Pancreas (tissue), 10 donors: ENCODE measurements at regions not wholly inside any gene's neighbourhood (a gene's known extent, or its start where the extent isn't known, plus 50 kb on each side); places are given as distances from the start of the nearest gene placed in this dataset.
"Not testable (repeated sequence)": the region's sequence is repeated elsewhere in the genome, so short reads cannot be mapped to it uniquely, and the experiment has no call there.

Experiments
- ATAC-seq, 4 donors: fragments of 200-7000 bp; cut with Tn5 transposase; one replicate each; pipeline versions ENCODE4 v1.8.0 to v1.9.1; 2020; ENCODE audit warnings: mild to moderate bottlenecking in 4 of 4, moderate library complexity in 4 of 4
- DNase-seq, 6 donors: peaks; one replicate each; pipeline ENCODE4 v3.0.0-alpha.2; 2020
- FAIRE-seq: peaks from 2 replicates; lab custom pipeline; 2012; peaks lifted over from hg19 to GRCh38; lab: Jason Lieb, UNC
- H3K27ac ChIP-seq, 4 donors: fragments of 200-600 bp; sonication (generic); 1 replicate in 3 of 4; 2 replicates in 1 of 4; pipeline versions ENCODE4 v1.5.0 to v1.8.0; 2020
- H3K27me3 ChIP-seq, 4 donors: fragments of 200-600 bp; one replicate each; pipeline ENCODE4 v1.8.0; 2021
- H3K36me3 ChIP-seq, 3 donors: fragments of 200-600 bp; sonication (generic) in 1 of 3; one replicate each; pipeline versions ENCODE4 v1.5.0 to v1.8.0; 2020 to 2021
- H3K4me1 ChIP-seq, 3 donors: fragments of 200-600 bp; one replicate each; pipeline ENCODE4 v1.8.0; 2021
- H3K4me3 ChIP-seq, 4 donors: fragments of 200-600 bp; sonication (generic) in 2 of 4; one replicate each; pipeline versions ENCODE4 v1.5.0 to v1.8.0; 2020 to 2021
- H3K9me3 ChIP-seq, 4 donors: fragments of 200-600 bp; one replicate each; pipeline ENCODE4 v1.8.0; 2021
- CTCF ChIP-seq, 4 donors: fragments of 200-600 bp; sonication (generic) in 3 of 4; IDR thresholded peaks; one replicate each; pipeline versions ENCODE4 v1.5.0 to v1.8.0; 2021; ENCODE audit warnings: antibody characterized with exemption in 4 of 4
- WGBS, 2 donors: extraction: QIAGEN DNeasy Blood & Tissue Kit; methylation state at CpG; one replicate each; pipeline ENCODE4 v1.1.7; 2013; 5-methylcytosine and 5-hydroxymethylcytosine counted together
- intact Hi-C, 3 donors: fragments of 100-400 bp; cut with DNase I; formaldehyde crosslinking; loops; one replicate each; pipeline versions ENCODE4 v1.11.1 to v1.14.2; 2022
- donor health status: healthy with polysubstance abuse.
- donor health status: DM: no; HTN: no; CAD: no; lungs with moderate emphysema.
- donor health status: DM: no; HTN: no; CAD: no.
- donor health status: control.
- donor health status: control.
- donor health status: Bipolar disorder and iron deficiency.
- donor health status: DM: yes; HTN: yes; CAD: no.
- donor health status: DM: no; HTN: no; CAD: no.
- donor health status: DM: no; HTN: no; CAD: no.
- donor health status: DM: yes; HTN: yes; CAD: no.

DNA sequence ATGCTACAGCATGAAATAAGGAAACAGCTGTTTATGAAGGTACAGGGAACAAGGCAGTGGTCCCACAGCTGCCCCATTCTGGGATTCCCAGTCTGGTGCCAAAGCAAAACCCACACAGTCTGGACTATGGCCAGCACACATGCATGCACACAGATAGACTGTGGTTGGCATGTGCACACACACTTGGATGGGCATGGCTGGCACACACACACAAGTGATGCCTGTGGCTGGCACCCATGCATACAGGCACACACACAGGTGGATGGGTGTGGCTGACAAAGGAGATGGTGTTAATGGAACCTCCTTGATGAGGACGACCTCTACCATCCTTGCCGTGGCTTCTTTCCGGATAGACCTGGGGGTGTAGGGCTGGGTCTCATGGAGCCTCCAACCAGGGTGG lies 114.0 kb upstream of the LYZL2 start:
- H3K4me3 ChIP-seq, result no peak overlapping the region
- H3K27ac ChIP-seq, result no peak overlapping the region
- no peaks in the 10 kb centered on the region for H3K27me3 ChIP-seq
- H3K36me3 ChIP-seq, result no peaks in the 10 kb centered on the region
- DNase-seq, result no peak
- no peaks in the 10 kb centered on the region for H3K9me3 ChIP-seq
- WGBS, 2 donors, result 83 to 97% methylated on average over 3 of the region's 3 CpGs
- ATAC-seq, result no peak
- H3K4me1 ChIP-seq, result no peaks in the 10 kb centered on the region
- intact Hi-C loops, result no loop called here
- FAIRE-seq, result no peak
- TF ChIP-seq CTCF (IDR thresholded peaks at IDR 0.05), result no peak

DNA sequence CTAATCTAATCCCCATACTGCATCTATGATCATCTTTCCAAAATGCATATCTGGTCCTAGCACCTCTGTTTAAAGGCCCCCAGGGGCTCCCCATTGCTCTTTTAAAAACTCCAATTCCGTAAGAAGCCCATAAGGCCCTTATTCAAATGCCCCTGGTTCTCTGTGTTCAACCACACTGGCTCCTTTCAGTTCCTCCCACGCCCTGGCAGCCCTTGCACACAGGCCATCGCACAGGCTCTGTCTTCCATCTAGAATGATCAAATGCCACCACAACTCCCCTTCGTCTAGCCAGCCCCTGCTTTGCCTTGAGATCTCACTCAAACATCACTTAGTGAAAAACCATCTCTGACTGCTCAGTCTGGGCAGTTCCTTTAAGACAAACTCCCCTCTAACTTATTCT lies 112.9 kb upstream of the LYZL2 start:
- no peak overlapping the region for H3K4me3 ChIP-seq
- H3K36me3 ChIP-seq, result no peaks in the 10 kb centered on the region
- WGBS, 2 donors, result 59 to 74% methylated on average over 4 of the region's 4 CpGs
- no peaks in the 10 kb centered on the region for H3K9me3 ChIP-seq
- H3K27me3 ChIP-seq, result no peaks in the 10 kb centered on the region
- TF ChIP-seq CTCF (IDR thresholded peaks at IDR 0.05), result no peak
- no peaks in the 10 kb centered on the region for H3K4me1 ChIP-seq
- H3K27ac ChIP-seq, result no peak overlapping the region
- intact Hi-C loops, result no loop called here
- ATAC-seq, result no peak
- no peak for FAIRE-seq
- DNase-seq, result no peak

DNA sequence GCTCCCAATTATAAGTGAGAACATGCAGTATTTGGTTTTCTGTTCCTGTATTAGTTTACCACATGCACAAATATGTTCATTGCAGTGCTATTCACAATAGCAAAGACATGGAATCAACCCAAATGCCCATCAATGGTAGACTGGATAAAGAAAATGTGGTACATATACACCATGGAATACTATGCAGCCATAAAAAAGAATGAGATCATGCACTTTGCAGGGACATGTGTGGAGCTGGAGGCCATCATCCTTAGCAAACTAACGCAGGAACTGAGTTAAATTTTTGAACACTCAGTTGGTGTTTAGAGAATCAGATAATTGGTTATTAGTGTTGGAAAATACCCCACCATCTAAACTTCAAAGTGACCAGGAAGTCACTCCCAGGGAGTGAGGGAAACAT lies 111.2 kb upstream of the LYZL2 start:
- H3K27me3 ChIP-seq, H3K36me3 ChIP-seq, ATAC-seq, H3K27ac ChIP-seq, H3K4me3 ChIP-seq, intact Hi-C loops, FAIRE-seq, H3K9me3 ChIP-seq, DNase-seq, H3K4me1 ChIP-seq: not testable (repeated sequence)
- WGBS, 2 donors, result 56 to 70% methylated on average over 1 of the region's 1 CpG

DNA sequence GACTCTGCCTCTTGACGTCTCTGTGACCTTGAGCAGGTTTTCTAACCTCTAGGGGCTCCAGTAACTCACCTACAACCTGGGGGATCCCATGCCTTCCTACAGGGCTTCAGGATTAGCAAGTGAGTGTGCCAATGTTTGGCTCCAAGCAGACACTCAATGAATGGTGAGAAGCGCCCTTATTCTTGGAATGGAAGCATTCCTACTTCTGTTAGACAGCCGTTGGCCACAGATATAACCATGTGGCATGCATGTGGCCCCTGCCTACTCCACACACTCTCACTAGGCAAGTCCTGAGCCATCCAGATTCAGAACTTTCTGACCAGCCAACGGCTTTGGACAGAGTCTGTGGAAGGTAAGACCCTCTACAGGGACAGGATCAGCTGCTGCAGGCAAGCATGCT lies 108.9 kb upstream of the LYZL2 start:
- no peaks in the 10 kb centered on the region for H3K4me1 ChIP-seq
- H3K27me3 ChIP-seq, result no peaks in the 10 kb centered on the region
- intact Hi-C loops, result no loop called here
- WGBS, 2 donors, result 58% methylated on average over 4 of the region's 4 CpGs
- no peak for ATAC-seq
- no peak overlapping the region for H3K27ac ChIP-seq
- H3K36me3 ChIP-seq, result no peaks in the 10 kb centered on the region
- no peak overlapping the region for H3K4me3 ChIP-seq
- no peak for DNase-seq
- TF ChIP-seq CTCF (IDR thresholded peaks at IDR 0.05), result no peak
- FAIRE-seq, result no peak
- H3K9me3 ChIP-seq, result no peaks in the 10 kb centered on the region

DNA sequence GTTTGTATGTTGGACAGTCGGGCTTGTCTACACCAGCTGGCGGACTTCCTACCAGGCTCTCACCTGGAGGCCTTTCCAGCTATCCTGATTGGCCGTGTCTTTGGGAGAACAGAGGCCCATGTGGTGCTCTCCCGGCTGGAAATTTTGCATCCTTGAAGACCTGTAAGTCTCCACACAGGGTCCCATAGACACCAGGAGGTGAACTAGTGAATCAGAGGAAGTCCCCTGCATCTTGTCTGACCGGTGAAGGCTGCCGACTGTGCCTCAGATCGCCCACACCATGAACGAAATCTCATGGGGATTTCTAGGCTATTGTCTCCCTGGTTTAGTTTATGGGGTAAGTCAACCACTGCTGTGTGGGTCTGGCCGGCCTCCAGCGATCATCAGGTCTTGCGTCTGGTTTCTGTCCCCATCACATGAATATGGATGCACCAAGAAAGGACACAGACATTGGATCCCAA lies 108.4 kb upstream of the LYZL2 start:
- no peaks in the 10 kb centered on the region for H3K27me3 ChIP-seq
- no peak overlapping the region for H3K4me3 ChIP-seq
- ATAC-seq (no peak), DNase-seq (no peak), FAIRE-seq (no peak)
- WGBS, 2 donors, result 77 to 88% methylated on average over 11 of the region's 11 CpGs
- no peaks in the 10 kb centered on the region for H3K9me3 ChIP-seq
- no peak for TF ChIP-seq CTCF (IDR thresholded peaks at IDR 0.05)
- no peaks in the 10 kb centered on the region for H3K4me1 ChIP-seq
- H3K27ac ChIP-seq, result no peak overlapping the region
- H3K36me3 ChIP-seq, result no peaks in the 10 kb centered on the region
- intact Hi-C loops, result no loop called here
